Activated T-cell treated with anti-CD3 and anti-CD28 coated beads, Interleukin-2, amount 50 U/mL, for 72 hours (primary cell): ENCODE measurements at regions not wholly inside any gene's neighbourhood (a gene's known extent, or its start where the extent isn't known, plus 50 kb on each side); places are given as distances from the start of the nearest gene placed in this dataset.

Experiments
- ATAC-seq, 2 donors: fragments of 150-1000 bp; cut with Tn5 transposase; replicated peaks in 1 of 2; 2 replicates each; pipeline ENCODE4 v1.10.0; 2021; ENCODE audit warnings: moderate library complexity in 2 of 2, mild to moderate bottlenecking in 1 of 2
- DNase-seq, 2 donors: peaks; one replicate each; pipeline ENCODE4 v3.0.0; 2021 to 2022; ENCODE audit warnings: mixed read lengths in 1 of 2
- H3K27ac Mint-ChIP-seq: one replicate; pipeline ENCODE4 v1.8.0; 2022; ENCODE audit warnings: mild to moderate bottlenecking, moderate library complexity, mixed read lengths
- H3K27me3 Mint-ChIP-seq: one replicate; pipeline ENCODE4 v1.8.0; 2022; ENCODE audit warnings: low read depth, mixed read lengths
- H3K36me3 Mint-ChIP-seq, 2 donors: one replicate each; pipeline ENCODE4 v1.8.0; 2022; ENCODE audit warnings: mixed read lengths in 2 of 2, mild to moderate bottlenecking in 1 of 2; ENCODE audit not compliant: insufficient read depth in 2 of 2
- H3K4me1 Mint-ChIP-seq: one replicate; pipeline ENCODE4 v1.8.0; 2022; ENCODE audit warnings: low read depth, mixed read lengths
- H3K4me3 Mint-ChIP-seq, 2 donors: one replicate each; pipeline ENCODE4 v1.8.0; 2022; ENCODE audit warnings: mild to moderate bottlenecking in 2 of 2, mixed read lengths in 2 of 2, moderate library complexity in 2 of 2
- H3K9me3 Mint-ChIP-seq, 2 donors: one replicate each; pipeline ENCODE4 v1.8.0; 2022; ENCODE audit warnings: mixed read lengths in 2 of 2

- ATAC-seq (no peak), DNase-seq (no peak)
- Mint-ChIP-seq H3K9me3 (peaks cover 2% of the 10 kb centered on the region in 2 donors), H3K4me1 (no peaks in the 10 kb centered on the region), H3K36me3 (no peaks in the 10 kb centered on the region), H3K27me3 (no peaks in the 10 kb centered on the region), H3K4me3 (no peak overlapping the region), H3K27ac (no peak overlapping the region)
Measured at GRCh38 chr16:86424398-86424797, 85.9 kb upstream of the FOXF1 start.

- DNase-seq (no peak), ATAC-seq (no peak)
- Mint-ChIP-seq H3K9me3 (peaks cover 2% of the 10 kb centered on the region in 2 donors), H3K4me3 (no peak overlapping the region), H3K36me3 (no peaks in the 10 kb centered on the region), H3K27ac (no peak overlapping the region), H3K4me1 (no peaks in the 10 kb centered on the region), H3K27me3 (no peaks in the 10 kb centered on the region)
Measured at GRCh38 chr16:86424985-86425384, 85.3 kb upstream of the FOXF1 start.

- Mint-ChIP-seq H3K9me3 (peaks cover 2% of the 10 kb centered on the region in 2 donors), H3K27ac (no peak overlapping the region), H3K4me3 (no peak overlapping the region), H3K36me3 (no peaks in the 10 kb centered on the region), H3K27me3 (no peaks in the 10 kb centered on the region), H3K4me1 (no peaks in the 10 kb centered on the region)
- no peak for ATAC-seq
- DNase-seq: no peak
Measured at GRCh38 chr16:86426063-86426642, 84.2 kb upstream of the FOXF1 start.

- ATAC-seq: no peak
- no peaks in the 10 kb centered on the region for H3K36me3 Mint-ChIP-seq
- no peaks in the 10 kb centered on the region for H3K9me3 Mint-ChIP-seq
- no peaks in the 10 kb centered on the region for H3K27me3 Mint-ChIP-seq
- H3K4me3 Mint-ChIP-seq: no peak overlapping the region
- no peak for DNase-seq
- no peaks in the 10 kb centered on the region for H3K4me1 Mint-ChIP-seq
- no peak overlapping the region for H3K27ac Mint-ChIP-seq
Measured at GRCh38 chr16:86427433-86427851, 82.9 kb upstream of the FOXF1 start.

GRCh38 chr16:86428729-86429517 lies 81.4 kb upstream of the FOXF1 start:
- DNase-seq (no peak), ATAC-seq (no peak)
- Mint-ChIP-seq H3K27ac (no peak overlapping the region), H3K27me3 (no peaks in the 10 kb centered on the region), H3K9me3 (no peaks in the 10 kb centered on the region), H3K4me1 (no peaks in the 10 kb centered on the region), H3K36me3 (no peaks in the 10 kb centered on the region), H3K4me3 (no peak overlapping the region)

- no peaks in the 10 kb centered on the region for H3K4me1 Mint-ChIP-seq
- H3K4me3 Mint-ChIP-seq: no peak overlapping the region
- DNase-seq: no peak
- no peaks in the 10 kb centered on the region for H3K27me3 Mint-ChIP-seq
- no peaks in the 10 kb centered on the region for H3K36me3 Mint-ChIP-seq
- no peak overlapping the region for H3K27ac Mint-ChIP-seq
- no peak for ATAC-seq
- no peaks in the 10 kb centered on the region for H3K9me3 Mint-ChIP-seq
Measured at GRCh38 chr16:86429663-86430062, 80.7 kb upstream of the FOXF1 start.

GRCh38 chr16:86430814-86431213 lies 79.5 kb upstream of the FOXF1 start:
- no peak overlapping the region for H3K4me3 Mint-ChIP-seq
- no peaks in the 10 kb centered on the region for H3K4me1 Mint-ChIP-seq
- no peaks in the 10 kb centered on the region for H3K36me3 Mint-ChIP-seq
- H3K9me3 Mint-ChIP-seq: no peaks in the 10 kb centered on the region
- DNase-seq (no peak), ATAC-seq (no peak)
- no peaks in the 10 kb centered on the region for H3K27me3 Mint-ChIP-seq
- H3K27ac Mint-ChIP-seq: no peak overlapping the region

- H3K27ac Mint-ChIP-seq: no peak overlapping the region
- DNase-seq: no peak
- H3K4me3 Mint-ChIP-seq: no peak overlapping the region
- H3K4me1 Mint-ChIP-seq: no peaks in the 10 kb centered on the region
- H3K27me3 Mint-ChIP-seq: no peaks in the 10 kb centered on the region
- H3K9me3 Mint-ChIP-seq: no peaks in the 10 kb centered on the region
- no peak for ATAC-seq
- H3K36me3 Mint-ChIP-seq: no peaks in the 10 kb centered on the region
Measured at GRCh38 chr16:86431540-86431939, 78.8 kb upstream of the FOXF1 start.

- H3K27ac Mint-ChIP-seq: no peak overlapping the region
- H3K27me3 Mint-ChIP-seq: no peaks in the 10 kb centered on the region
- ATAC-seq (no peak), DNase-seq (no peak)
- H3K36me3 Mint-ChIP-seq: no peaks in the 10 kb centered on the region
- no peaks in the 10 kb centered on the region for H3K4me1 Mint-ChIP-seq
- H3K4me3 Mint-ChIP-seq: no peak overlapping the region
- H3K9me3 Mint-ChIP-seq: no peaks in the 10 kb centered on the region
Measured at GRCh38 chr16:86432048-86432447, 78.3 kb upstream of the FOXF1 start.

GRCh38 chr16:86432691-86433090 lies 77.6 kb upstream of the FOXF1 start:
- no peak overlapping the region for H3K27ac Mint-ChIP-seq
- H3K4me3 Mint-ChIP-seq: no peak overlapping the region
- no peaks in the 10 kb centered on the region for H3K9me3 Mint-ChIP-seq
- ATAC-seq (no peak), DNase-seq (no peak)
- H3K36me3 Mint-ChIP-seq: no peaks in the 10 kb centered on the region
- no peaks in the 10 kb centered on the region for H3K27me3 Mint-ChIP-seq
- H3K4me1 Mint-ChIP-seq: no peaks in the 10 kb centered on the region

- H3K36me3 Mint-ChIP-seq: no peaks in the 10 kb centered on the region
- no peaks in the 10 kb centered on the region for H3K4me1 Mint-ChIP-seq
- no peak overlapping the region for H3K4me3 Mint-ChIP-seq
- no peaks in the 10 kb centered on the region for H3K27me3 Mint-ChIP-seq
- no peak overlapping the region for H3K27ac Mint-ChIP-seq
- ATAC-seq (no peak), DNase-seq (no peak)
- no peaks in the 10 kb centered on the region for H3K9me3 Mint-ChIP-seq
Measured at GRCh38 chr16:86436466-86437185, 73.7 kb upstream of the FOXF1 start.

- no peak overlapping the region for H3K4me3 Mint-ChIP-seq
- no peak overlapping the region for H3K27ac Mint-ChIP-seq
- no peaks in the 10 kb centered on the region for H3K9me3 Mint-ChIP-seq
- no peaks in the 10 kb centered on the region for H3K27me3 Mint-ChIP-seq
- DNase-seq (no peak), ATAC-seq (no peak)
- no peaks in the 10 kb centered on the region for H3K4me1 Mint-ChIP-seq
- no peaks in the 10 kb centered on the region for H3K36me3 Mint-ChIP-seq
Measured at GRCh38 chr16:86437348-86437747, 73.0 kb upstream of the FOXF1 start.

GRCh38 chr16:86442703-86443102 lies 67.6 kb upstream of the FOXF1 start:
- H3K9me3 Mint-ChIP-seq: no peaks in the 10 kb centered on the region
- peaks cover 13% of the 10 kb centered on the region for H3K27me3 Mint-ChIP-seq
- ATAC-seq (no peak), DNase-seq (no peak)
- H3K4me3 Mint-ChIP-seq: no peak overlapping the region
- no peak overlapping the region for H3K27ac Mint-ChIP-seq
- no peaks in the 10 kb centered on the region for H3K4me1 Mint-ChIP-seq
- H3K36me3 Mint-ChIP-seq: no peaks in the 10 kb centered on the region
